ENCODE measurements at regions not wholly inside any gene's neighbourhood (a gene's known extent, or its start where the extent isn't known, plus 50 kb on each side); places are given as distances from the start of the nearest gene placed in this dataset.

- TF ChIP-seq CTCF (IDR thresholded peaks at IDR 0.05) (no peak), POLR2A (IDR thresholded peaks at IDR 0.05) (no peak)
Observed at GRCh38 chr22:49264696-49265095, 563.0 kb downstream of the BRD1 start.

All from adrenal gland (tissue), 5 donors.